GM19043 (cell line): ENCODE measurements at regions not wholly inside any gene's neighbourhood (a gene's known extent, or its start where the extent isn't known, plus 50 kb on each side); places are given as distances from the start of the nearest gene placed in this dataset.
"Not testable (repeated sequence)": the region's sequence is repeated elsewhere in the genome, so short reads cannot be mapped to it uniquely, and the experiment has no call there.

Source experiments
- ATAC-seq: cut with Tn5 transposase; IDR thresholded peaks from one replicate; pipeline ENCODE4 v1.9.1; 2021; ENCODE audit warnings: low read depth; ENCODE audit not compliant: unreplicated experiment

DNA sequence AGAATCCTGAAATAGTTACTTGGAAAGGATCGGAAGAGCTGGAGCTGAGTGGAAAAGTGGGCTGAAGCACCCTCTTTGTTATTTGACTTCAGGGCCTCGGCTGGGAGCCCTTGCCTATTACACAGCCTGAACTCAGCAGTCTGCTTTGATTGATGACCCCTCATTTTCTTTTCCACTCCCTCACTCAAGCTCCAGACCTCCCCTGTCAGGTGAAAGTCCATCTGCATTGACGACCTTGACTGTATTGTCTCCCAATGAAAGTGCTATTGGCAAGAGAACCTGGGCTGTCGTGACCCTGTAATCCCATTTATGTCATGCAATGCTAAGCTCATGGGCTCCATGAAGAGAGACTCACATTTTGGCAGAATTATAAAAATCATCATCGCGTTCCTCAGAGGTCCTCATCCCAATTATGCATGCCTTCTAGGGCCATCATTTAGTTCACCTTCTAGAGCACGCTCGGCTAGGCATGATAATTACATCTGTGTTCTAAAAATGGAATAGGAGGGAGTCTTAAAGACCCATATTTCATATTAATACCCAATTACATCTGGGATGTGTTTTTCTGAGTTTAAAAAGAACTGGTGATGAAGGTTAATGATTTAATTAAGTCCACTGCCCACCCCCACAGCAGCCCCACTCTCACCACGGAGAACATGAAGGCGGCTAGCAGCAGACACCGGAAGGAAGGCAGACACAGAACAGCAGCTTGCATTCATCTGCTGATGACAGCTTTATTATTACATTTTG is 472.5 kb downstream of the PID1 start:
- ATAC-seq = no peak

DNA sequence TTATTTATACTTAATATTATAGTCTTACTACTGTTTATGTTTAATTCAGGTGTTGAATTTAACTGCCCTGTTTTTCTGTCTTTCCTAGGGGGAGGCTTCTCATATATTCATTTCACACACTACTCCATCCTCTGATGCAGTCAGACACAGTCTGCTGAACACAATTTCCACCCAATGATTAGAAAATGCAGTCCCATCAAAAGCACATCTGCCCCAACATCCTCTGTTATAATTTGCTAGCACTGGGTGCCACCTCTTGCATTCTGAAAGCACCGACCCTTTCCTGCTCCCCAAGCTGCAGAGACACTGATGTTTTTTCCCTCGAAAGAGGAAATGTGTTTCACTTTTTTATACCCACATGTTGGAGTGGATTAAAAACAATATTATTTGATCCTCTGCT is 474.7 kb downstream of the PID1 start:
- no peak for ATAC-seq

DNA sequence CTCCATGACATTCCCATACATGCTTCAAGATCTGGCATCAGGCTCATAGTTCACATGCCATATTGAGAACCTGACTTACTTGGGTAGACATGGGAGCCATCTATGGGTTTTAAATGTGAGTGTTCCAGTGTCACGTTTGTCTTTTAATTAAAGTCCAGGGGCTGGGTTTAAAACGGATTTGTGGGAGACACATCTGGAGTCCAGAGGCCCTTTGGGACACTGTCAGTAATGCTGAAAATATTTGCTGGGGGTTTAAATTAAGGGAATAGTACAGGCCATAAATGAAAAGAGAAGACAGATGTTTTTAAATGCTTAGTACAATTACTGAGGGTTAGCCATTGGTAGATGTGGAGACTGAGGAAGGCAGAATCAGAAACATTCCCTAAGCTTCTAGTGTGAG is 478.0 kb downstream of the PID1 start:
- no peak for ATAC-seq

DNA sequence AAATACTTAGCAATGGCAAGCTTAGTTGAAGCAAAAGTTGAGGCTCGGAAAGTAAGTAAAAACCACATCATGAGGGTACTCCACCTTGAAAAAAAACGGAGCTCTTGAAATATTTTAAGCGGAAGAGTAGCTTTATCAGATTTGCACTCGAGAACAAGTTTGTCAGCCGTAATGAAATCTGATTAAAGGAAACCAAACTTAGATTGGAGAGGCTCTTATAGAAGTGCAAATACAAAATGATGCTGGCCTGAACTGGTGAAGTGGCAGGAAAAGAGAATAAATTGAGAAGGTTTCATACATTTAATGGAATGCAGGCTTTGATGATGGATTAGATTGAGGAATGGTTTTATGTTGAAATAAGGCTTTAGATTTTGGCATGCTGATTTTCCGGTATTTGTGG is 484.2 kb downstream of the PID1 start:
- no peak for ATAC-seq

DNA sequence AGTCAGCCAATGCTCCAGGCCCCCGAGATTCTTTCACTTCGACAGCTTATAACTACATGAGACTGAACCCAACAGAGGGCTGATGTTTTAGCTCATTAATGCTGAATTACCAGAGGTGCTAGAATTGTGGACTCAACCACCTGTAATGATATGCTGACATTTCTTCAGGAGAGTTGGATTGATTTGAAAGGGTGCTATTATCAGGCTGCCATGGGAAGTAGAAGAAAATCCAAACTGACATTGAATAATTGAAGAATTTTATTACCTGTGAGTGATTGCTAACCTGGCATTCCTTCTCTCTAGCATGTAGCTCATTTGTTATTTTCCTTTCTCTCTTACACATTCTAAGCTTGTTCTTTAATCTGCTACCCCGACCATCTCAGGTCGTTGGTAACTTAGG is 488.8 kb downstream of the PID1 start:
- ATAC-seq = no peak

DNA sequence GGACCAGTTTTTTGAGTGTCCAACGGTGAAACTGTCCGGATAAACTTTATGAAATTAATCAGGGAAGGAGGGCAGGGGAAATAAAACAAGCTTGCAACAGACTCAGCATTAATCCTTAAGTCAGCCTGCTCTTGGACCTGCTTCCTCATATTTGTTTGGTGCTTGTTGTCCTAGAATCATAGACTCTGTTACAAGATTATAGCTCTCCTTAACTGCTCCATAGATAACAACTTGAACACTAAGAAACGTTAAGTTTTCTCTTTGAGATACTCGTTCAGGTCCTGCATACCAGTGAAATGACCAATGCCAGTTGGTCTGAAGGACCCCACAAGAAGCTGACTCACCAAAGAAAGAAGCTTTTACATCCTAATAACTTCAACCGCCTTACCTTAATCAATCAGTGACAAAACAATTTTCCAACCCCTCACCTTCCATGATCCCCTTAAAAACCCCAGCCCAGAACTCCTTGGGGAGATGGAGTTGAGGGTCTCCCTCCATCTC is 493.2 kb downstream of the PID1 start:
- ATAC-seq = no peak

DNA sequence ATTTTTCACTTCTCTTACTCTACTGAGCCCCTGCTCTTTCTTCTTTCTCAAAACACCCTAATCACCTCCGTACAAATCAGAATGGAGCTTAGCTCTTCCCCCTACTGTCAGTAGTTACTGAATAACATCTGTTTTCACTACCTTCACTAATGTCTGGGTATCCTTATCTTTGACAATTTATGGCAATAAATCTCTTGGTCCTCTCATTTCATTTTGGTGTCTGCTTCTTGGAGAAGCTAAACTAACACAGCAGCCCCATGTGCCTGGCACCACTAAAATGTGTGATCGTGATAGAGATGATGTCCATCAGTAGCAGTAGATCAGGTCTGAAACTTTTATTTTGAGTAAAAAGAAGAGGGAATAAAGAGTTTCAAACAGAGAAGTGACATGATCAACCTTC is 496.5 kb downstream of the PID1 start:
- no peak for ATAC-seq

DNA sequence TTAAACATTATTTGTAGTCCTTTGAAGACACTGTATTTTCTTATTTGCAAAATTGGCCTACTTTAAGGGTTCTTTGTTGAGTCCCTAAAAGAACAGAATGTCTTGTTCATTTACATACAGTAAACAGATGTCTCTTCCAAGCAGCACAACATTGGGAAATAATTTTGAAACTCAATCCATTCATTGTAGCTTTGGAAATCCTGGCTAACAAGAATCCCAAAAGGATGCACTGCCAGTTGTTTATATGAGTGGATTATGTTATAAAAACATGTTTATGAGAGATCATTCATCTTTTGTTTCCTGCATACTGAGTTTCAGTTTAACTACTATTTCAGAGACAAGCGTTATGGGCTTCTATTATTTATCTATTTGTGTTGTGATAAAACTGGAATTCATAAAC is 499.3 kb downstream of the PID1 start:
- no peak for ATAC-seq

DNA sequence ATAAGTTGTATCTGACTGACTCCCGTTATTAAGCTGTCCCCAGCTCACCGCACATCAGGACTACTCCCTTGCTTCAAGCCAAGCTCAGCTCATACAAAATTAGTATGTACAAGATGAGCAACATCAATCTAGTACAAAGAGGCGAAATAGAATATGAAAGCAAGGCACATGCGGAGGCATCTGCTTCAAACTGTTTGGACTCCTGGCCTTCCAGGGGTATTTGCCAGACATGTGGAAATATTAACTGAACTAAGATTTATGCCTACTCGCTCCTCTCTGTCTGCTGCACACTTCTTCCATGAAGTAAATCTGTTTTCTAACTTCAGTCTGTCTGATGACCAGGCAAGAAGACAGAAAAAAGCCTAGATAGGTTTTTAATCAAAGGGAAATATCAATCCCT is 499.8 kb downstream of the PID1 start:
- no peak for ATAC-seq

DNA sequence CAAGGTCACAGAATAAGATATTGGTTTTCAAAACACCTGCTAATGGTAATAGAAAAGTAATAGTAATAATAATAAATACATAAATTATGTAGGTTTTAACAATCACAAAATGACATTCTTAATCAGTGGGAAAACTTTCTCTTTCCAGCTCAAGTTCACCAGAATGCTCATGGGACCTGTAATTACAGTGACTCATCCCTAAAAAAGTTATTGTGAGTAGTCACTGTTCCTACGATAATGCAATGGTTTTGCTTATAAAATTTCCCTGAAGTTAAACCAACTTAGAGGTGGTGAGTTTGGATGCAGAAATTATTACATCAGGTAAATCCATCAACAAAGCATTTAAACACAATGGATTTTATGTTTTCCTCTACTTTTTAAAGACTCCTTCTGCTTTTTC is 502.3 kb downstream of the PID1 start:
- ATAC-seq = no peak

DNA sequence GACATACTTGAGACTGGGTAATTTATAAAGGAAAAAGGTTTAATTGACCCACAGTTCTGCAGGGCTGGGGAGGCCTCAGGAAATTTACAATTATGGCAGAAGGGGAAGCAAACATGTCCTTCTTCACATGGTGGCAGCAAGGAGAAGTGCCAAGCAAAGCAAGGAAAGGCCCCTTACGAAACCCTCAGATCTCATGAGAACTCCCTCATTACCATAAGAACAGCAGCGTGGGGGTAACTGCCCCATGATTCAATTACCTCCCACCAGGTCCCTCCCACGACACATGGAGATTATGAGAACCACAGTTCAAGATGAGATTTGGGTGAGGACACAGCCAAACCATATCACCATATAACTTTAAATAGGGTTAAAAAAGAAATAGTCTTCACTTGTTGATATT is 502.9 kb downstream of the PID1 start:
- not testable (repeated sequence) for ATAC-seq

DNA sequence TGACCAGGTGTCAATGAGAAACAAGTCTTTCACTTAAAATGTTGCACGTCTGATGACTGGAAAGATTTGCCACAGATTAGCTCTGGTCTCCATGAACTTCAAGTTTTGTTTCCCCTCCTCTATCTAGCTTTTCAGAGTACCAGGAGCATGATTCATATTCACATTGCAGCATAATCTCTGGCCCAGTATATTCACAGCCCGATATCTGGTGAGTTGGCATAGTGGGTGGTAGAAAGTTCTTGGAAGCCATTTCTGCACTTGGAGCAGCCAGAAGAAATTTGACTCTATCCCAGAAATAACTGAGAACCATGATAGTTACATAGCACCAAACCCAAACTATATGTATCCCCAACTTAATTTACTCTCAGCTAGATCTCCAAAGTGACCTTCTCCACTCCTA is 503.9 kb downstream of the PID1 start:
- no peak for ATAC-seq

DNA sequence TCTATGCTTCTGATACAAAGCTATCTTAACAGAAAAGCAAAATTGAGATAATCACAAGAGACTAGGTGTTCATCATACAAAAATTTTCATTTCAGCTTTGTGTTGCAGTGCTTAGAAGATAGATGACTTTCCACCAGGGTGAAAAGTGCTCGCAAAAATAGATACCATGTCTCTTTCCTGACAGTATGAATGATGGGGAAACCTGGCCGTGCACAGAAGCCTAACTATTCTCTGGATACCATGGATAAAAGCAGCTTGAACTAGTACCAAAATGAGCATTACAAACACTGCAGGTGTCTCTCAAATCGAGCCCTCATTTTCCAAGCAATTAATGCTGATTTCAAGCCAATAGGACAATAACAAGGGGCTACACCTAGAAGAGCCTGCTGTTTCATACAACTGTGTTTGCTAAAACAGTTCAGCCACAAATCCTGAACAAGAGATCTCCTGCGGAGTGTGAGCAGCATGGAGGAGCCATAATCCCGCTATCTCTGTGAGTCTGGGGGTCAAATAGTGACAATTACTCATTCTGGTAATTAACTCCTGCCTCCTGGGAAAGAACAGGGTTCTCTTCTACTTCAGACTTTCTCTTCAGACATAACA is 507.6 kb downstream of the PID1 start:
- no peak for ATAC-seq

DNA sequence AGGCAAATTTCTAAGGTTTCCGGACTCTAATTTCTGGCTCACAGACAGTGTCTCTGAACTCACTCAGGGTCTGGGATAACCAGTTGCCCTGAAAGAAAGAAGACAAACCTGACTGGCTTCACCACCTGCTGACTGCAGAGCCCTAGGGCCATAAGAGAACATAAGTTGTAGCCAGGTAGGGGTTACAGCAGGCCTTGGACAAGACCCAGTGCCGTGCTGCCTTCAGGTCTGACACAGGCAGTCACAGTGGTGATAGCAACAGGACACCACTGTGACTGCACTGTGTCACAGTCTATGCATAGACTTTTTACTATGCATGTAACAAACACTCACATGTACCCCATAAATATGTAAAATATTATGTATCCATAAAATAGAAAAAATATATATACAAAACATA is 508.5 kb downstream of the PID1 start:
- ATAC-seq = no peak

DNA sequence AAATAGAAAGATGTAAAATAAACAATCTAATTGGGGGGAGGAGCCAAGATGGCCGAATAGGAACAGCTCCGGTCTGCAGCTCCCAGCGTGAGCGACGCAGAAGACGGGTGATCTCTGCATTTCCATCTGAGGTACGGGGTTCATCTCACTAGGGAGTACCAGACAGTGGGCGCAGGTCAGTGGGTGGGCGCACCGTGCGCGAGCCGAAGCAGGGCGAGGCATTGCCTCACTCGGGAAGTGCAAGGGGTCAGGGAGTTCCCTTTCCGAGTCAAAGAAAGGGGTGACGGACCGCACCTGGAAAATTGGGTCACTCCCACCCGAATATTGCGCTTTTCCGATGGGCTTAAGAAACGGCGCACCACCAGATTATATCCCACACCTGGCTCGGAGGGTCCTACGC is 515.4 kb downstream of the PID1 start:
- not testable (repeated sequence) for ATAC-seq

DNA sequence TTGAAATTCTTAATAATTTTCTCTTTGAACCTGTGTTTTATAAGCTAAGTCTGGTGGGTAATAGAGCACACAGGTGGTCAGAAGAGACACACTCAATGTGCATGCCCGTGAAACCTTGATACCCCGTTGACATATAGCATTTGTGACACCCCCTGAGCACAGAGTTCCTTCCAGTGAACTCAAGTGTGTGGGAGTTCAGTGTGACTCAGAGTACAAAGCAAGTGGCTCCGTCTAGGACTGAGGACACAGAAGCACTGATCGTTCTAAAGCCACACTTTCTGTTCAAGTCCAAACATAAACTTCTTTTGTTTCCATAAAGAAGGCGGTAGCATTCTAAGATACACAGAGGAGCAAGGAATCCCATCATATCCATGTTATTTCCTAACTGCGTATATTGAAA is 523.6 kb downstream of the PID1 start:
- no peak for ATAC-seq

DNA sequence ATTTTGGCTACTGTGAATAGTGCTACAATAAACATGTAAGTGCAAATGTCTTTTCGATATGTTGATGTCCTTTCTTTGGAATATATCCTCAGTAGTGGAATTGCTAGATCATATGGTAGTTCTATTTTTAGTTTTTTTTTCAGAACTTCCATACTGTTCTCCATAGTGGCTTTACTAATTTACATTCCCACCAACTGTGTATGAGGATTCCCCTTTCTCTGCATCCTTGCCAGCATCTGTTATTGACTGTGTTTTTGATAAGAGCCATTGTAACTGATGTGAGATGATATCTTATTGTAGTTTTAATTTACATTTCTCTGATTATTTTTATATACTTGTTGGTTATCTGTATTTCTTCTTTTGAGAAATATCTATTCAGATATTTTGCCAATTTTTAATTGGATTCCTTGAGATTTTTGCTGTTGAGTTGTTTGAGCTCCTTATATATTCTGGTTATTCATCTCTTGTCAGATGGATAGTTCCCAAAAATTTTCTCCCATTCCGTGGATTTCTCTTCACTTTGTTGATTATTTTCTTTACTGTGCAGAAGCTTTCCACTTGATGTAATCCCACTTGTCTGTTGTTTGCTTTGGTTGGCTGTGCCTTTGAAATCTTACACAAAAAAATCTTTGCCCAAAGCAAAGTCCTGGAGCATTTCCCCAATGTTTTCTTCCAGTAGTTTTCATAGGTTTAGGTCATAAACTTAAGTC is 532.3 kb downstream of the PID1 start:
- ATAC-seq = no peak

DNA sequence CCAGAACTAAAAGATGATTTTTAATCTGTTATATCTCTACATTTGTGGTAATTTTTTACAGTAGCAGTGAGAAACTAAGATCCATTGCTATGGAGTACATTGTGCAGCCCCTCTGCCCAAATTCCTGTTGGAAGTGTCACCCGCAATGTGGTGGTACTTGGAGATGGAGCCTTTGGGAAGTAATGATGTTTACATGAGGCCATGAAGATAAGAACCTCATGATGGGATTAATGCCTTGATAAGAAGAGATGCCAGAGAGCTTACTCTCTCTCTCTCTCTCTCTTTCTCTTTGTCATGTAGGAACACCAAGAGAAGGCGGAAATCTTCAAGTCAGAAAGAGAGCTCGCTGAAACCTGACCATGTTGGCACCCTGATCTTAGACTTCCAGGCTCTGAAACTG is 535.4 kb downstream of the PID1 start:
- no peak for ATAC-seq

DNA sequence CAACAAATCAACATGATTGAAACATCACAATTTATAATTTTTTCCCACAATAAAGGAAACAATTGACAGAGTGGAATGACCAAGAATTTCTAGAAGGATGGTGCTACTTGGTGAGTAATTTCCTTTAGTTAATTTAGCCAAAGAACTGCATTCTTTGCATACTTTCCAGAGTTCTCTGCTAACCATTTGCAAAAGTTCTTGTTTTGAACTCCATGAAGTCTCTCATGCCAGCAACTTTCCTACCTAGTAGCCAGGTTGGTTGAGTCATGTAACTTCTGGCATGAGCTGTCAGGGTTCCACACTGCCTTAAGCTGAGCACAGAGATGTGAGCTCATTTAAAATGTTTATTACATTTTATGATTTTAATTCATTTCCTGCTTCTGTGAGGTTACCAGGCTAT is 539.6 kb downstream of the PID1 start:
- no peak for ATAC-seq

DNA sequence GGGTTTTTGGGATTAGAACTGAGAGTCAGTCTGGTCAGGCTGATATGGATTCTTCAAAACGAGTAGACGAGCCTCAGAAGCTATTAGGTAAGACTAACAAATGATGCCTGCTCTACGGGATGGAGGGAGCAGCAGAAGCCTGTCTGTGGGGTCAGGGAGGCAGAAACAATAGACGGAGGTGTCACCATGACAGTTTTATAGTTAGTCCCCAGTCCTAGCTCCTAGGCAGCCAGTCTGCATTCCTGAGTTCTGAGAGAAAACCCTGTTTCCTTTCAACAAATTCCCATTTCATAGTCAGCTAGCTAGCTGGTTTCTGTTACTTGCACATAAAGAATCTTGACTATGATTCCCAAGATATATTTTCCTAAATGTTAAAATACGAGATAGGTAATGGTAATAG is 542.1 kb downstream of the PID1 start:
- no peak for ATAC-seq

DNA sequence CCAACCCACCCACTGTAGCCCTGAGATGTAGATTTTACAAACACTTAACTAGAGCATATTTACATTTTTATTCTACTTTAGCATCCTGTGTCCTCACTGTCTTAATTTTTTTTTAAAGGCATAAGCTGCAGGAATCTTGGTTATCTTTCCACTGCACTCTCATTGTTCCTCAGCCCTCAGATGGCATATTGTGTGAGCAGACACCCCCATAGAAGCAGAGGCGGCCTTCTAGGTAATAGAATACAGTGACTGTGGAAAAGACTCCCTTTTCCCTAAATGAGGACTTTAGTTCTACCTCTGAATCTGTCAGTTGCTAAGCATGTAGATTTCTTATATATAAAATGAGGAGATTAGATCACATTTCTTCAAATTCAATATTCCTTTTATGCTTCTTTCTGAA is 543.5 kb upstream of the SPHKAP start:
- no peak for ATAC-seq

DNA sequence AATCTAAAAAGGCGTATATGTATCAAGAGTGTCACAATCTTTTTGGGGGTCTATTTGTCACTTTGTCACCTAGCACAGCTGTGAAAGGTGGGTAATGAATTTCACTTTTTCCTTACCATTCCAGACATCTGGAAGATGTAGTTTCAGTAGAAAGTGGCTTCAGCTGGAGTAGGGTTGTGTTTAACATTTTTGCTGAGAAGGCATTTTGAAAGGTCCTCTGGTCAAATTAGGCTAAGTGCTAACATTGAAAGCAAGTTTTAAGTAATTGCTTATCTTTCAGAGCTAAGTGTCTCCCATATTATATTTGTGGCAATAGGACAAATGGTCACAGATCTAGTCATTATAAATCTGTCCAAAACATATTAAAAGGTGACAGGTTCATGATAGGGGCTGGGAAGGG is 542.1 kb upstream of the SPHKAP start:
- no peak for ATAC-seq
